ENCODE measurements at regions not wholly inside any gene's neighbourhood (a gene's known extent, or its start where the extent isn't known, plus 50 kb on each side); places are given as distances from the start of the nearest gene placed in this dataset.

- no peak for TF ChIP-seq NR2F2 (IDR thresholded peaks at IDR 0.05)
- no peak for TF ChIP-seq CTCF (IDR thresholded peaks at IDR 0.05; ENCODE audit: low read depth, low read length, missing input control)
- TF ChIP-seq MAX (IDR thresholded peaks at IDR 0.05), result no peak
Observed at GRCh38 chr2:16304876-16305590, 360.6 kb downstream of the CYRIA start.
